GM18909 (cell line): ENCODE measurements at regions not wholly inside any gene's neighbourhood (a gene's known extent, or its start where the extent isn't known, plus 50 kb on each side); places are given as distances from the start of the nearest gene placed in this dataset.

Experiments used
- ATAC-seq: cut with Tn5 transposase; IDR thresholded peaks from one replicate; pipeline ENCODE4 v1.9.1; 2021; ENCODE audit warnings: mild to moderate bottlenecking; ENCODE audit not compliant: unreplicated experiment, poor library complexity

DNA sequence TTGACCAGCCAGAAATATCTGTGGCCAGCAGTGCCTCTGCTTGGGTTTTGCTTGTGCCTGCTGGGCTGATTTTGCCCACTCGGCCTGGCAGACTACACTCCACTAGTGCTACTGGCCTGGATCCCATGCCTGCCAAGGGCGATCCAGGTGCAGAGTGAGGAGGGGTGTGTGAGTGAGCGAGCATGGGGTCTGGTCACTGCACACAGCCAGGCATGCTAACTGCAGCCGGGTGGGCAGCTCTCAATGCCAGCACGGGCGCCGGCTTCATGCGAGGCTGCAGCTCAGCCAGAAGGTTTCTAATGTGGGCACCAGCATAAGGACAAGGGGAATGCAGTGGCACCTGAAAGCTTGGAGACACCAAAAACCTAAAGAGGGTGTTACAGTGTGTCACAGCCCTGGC, 1161.4 kb downstream of the FSTL5 start:
- ATAC-seq = no peak

DNA sequence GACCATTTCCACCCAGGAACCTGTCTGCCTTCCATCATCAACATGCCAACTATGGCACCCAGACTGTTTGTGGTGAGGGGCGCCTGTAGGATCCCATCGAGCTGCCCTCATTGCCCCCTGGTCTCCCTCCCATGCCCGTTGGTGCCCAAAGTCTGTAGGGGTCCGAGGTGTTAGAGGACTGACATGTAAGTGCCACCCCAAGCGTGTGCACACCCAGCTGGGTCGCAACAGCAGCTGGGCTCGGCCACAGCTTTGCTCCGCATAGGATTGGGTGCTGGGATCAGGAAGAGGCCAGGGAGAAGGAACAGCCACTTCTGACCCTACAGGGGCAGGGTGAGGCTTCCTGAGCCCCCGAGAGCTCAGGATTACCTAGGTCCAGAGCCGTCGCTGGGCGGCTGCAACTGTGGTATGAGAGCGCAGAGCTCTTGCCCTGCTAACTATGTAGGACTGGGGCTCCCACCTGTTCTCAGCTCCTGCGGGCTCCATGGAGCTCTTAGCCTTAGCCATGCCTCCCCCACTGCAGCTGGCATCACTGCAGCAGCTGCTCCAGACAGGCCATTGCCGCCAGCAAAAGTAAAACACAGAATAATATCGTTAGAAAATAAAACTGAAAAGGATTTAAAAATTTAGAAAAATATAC, 1160.3 kb downstream of the FSTL5 start:
- ATAC-seq = no peak

DNA sequence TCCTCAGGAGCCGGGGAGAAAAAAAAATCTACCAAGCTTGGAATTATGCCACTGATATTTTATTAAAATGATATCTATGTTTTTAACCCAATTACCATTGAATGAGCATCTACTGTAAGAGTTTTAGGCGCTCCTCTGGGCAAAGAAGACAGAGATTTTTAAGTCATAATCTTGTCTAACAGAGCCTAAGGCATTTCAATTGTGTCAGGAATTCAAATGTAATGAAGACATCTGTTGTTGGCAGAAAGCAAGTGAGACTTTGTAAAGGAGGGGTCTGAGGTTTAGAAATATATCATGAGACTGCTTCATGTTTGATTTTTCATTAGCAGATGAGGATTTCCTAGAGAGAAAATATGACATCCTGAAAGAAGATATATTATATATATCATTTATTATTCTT, 1158.1 kb downstream of the FSTL5 start:
- ATAC-seq = no peak

DNA sequence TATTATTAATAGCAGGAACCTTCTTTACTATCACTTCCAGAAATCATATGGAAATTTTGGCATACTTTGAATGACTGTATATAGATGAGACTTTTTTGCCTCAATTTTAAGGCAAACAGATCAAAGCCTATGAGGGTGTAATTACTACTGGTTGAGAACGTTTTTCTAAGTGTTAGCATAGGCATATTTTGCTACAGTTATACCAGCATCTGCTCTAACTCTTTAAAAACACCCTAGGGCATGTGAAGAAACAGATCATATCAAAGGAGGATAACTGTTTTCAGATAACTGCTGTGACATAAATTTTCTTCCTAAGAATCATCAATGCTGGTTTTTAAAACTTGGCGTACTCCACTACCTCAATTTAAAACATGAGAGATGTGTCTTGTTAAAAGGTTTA, 1155.3 kb downstream of the FSTL5 start:
- no peak for ATAC-seq

DNA sequence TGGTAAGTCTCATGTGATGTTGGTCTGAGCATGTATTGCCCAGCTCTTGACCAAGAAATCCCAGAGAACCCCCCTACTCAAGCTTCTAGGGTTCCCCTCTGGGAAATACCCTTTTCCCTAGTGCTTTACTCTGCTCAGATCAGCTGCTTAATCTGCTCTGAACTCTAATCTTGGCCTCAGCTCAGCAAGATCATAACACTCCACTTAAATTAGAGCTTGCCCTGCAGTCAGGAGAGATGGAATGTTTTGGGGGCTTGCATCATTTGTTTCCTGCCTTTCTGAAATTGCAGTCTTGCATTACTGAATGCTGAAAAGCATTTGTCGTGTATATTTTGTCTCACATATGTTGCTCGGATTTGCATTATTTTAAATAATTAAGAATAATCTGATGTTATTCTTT, 1153.6 kb downstream of the FSTL5 start:
- no peak for ATAC-seq
